ENCODE measurements at regions not wholly inside any gene's neighbourhood (a gene's known extent, or its start where the extent isn't known, plus 50 kb on each side); places are given as distances from the start of the nearest gene placed in this dataset.

DNA sequence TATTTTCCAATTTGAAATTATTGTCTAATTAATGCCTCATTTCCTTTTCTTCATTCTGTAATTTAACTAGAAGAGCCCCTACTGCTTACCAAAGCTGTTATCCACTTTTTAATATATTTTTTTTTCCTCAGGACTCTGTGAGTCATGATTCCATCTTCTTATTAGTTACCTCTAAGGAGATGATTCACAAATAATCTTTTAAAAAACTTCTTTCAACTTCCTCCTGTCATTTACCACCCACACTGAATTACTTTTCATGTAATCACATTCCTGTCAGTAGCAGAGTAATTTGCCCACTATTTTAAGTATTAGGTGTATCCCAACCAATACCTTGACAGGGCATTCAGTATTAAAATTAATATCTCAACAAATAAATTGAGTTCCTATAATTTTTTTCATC lies 470.9 kb upstream of the ADGRL3 start:
- TF ChIP-seq EZH2 (IDR thresholded peaks at IDR 0.05; ENCODE audit: insufficient read depth, poor library complexity, severe bottlenecking) (no peak), EZH2phosphoT487 (IDR thresholded peaks at IDR 0.05; ENCODE audit: insufficient read depth, low read depth) (no peak)

All from GM23248 (cell line).